HG03175 (cell line): ENCODE measurements at regions not wholly inside any gene's neighbourhood (a gene's known extent, or its start where the extent isn't known, plus 50 kb on each side); places are given as distances from the start of the nearest gene placed in this dataset.

Experiments
- ATAC-seq: cut with Tn5 transposase; IDR thresholded peaks from one replicate; pipeline ENCODE4 v1.9.1; 2021; ENCODE audit warnings: mild to moderate bottlenecking, moderate library complexity; ENCODE audit not compliant: unreplicated experiment

- no peak for ATAC-seq
Observed at GRCh38 chr6:134470457-134470975, 152.6 kb upstream of the SGK1 start.

GRCh38 chr6:134469702-134470456 is 152.0 kb upstream of the SGK1 start:
- no peak for ATAC-seq

GRCh38 chr6:134468633-134469032 is 150.7 kb upstream of the SGK1 start:
- no peak for ATAC-seq

- ATAC-seq = no peak
Observed at GRCh38 chr6:134467620-134468019, 149.7 kb upstream of the SGK1 start.

- no peak for ATAC-seq
Observed at GRCh38 chr6:134466771-134467525, 149.0 kb upstream of the SGK1 start.

GRCh38 chr6:134464690-134465411 is 146.9 kb upstream of the SGK1 start:
- ATAC-seq = no peak

- ATAC-seq = no peak
Observed at GRCh38 chr6:134458857-134459657, 141.1 kb upstream of the SGK1 start.

- no peak for ATAC-seq
Observed at GRCh38 chr6:134457941-134458340, 140.0 kb upstream of the SGK1 start.

GRCh38 chr6:134456226-134456625 is 138.3 kb upstream of the SGK1 start:
- no peak for ATAC-seq

- ATAC-seq = no peak
Observed at GRCh38 chr6:134455319-134455718, 137.4 kb upstream of the SGK1 start.

GRCh38 chr6:134454794-134455193 is 136.9 kb upstream of the SGK1 start:
- ATAC-seq = no peak

- ATAC-seq = no peak
Observed at GRCh38 chr6:134453792-134454510, 136.0 kb upstream of the SGK1 start.

GRCh38 chr6:134452906-134453305 is 135.0 kb upstream of the SGK1 start:
- ATAC-seq = no peak

GRCh38 chr6:134451529-134451928 is 133.6 kb upstream of the SGK1 start:
- no peak for ATAC-seq

GRCh38 chr6:134449781-134450180 is 131.9 kb upstream of the SGK1 start:
- no peak for ATAC-seq

GRCh38 chr6:134449004-134449403 is 131.1 kb upstream of the SGK1 start:
- ATAC-seq = no peak

GRCh38 chr6:134447883-134448387 is 130.0 kb upstream of the SGK1 start:
- ATAC-seq = no peak

GRCh38 chr6:134447423-134447822 is 129.5 kb upstream of the SGK1 start:
- ATAC-seq = no peak

- no peak for ATAC-seq
Observed at GRCh38 chr6:134446896-134447295, 129.0 kb upstream of the SGK1 start.
